ENCODE measurements at regions not wholly inside any gene's neighbourhood (a gene's known extent, or its start where the extent isn't known, plus 50 kb on each side); places are given as distances from the start of the nearest gene placed in this dataset.
"Not testable (repeated sequence)": the region's sequence is repeated elsewhere in the genome, so short reads cannot be mapped to it uniquely, and the experiment has no call there.

GRCh38 chr15:92847841-92848240, 52.3 kb upstream of the CHD2 start:
- TF ChIP-seq CTCF (conservative IDR thresholded peaks at IDR 0.05; ENCODE audit: low read depth, low read length): no peak
- no peak overlapping the region for H3K4me3 ChIP-seq (ENCODE audit: low read depth, low read length)
- no peak for DNase-seq (ENCODE audit: low read depth)

GRCh38 chr15:92848464-92848851, 51.7 kb upstream of the CHD2 start:
- no peak overlapping the region for H3K4me3 ChIP-seq (ENCODE audit: low read depth, low read length)
- no peak for DNase-seq (ENCODE audit: low read depth)
- no peak for TF ChIP-seq CTCF (conservative IDR thresholded peaks at IDR 0.05; ENCODE audit: low read depth, low read length)

GRCh38 chr15:92848852-92849598, 51.1 kb upstream of the CHD2 start:
- no peak for DNase-seq (ENCODE audit: low read depth)
- TF ChIP-seq CTCF (conservative IDR thresholded peaks at IDR 0.05; ENCODE audit: low read depth, low read length): no peak
- no peak overlapping the region for H3K4me3 ChIP-seq (ENCODE audit: low read depth, low read length)

GRCh38 chr15:92850218-92850617, 49.9 kb upstream of the CHD2 start:
- H3K4me3 ChIP-seq (ENCODE audit: low read depth, low read length); DNase-seq (ENCODE audit: low read depth): not testable (repeated sequence)
